ENCODE measurements at regions not wholly inside any gene's neighbourhood (a gene's known extent, or its start where the extent isn't known, plus 50 kb on each side); places are given as distances from the start of the nearest gene placed in this dataset.
"Not testable (repeated sequence)": the region's sequence is repeated elsewhere in the genome, so short reads cannot be mapped to it uniquely, and the experiment has no call there.

DNA sequence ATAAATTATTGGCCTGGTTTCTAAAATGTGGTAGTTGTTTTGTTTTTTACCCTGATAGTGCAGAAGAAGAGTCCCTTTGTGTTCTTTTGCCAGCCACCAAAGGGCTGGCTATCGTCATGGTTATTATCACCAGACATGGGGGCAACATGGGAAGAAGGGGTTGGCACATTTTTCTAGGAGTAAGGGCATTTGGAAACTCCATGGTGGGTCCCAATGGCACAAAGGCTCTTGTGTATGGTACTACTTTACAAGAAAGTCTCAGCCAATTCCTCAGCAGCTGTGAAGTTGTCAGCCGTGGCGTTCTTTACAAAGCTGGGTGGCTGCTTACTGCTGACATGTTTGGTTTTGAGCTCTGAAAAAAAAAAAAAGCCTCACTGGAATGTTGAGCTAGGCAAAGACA, 330.4 kb upstream of the ESRRG start:
- Mint-ChIP-seq H3K27me3 (no peaks in the 10 kb centered on the region), H3K36me3 (ENCODE audit: low read depth) (no peaks in the 10 kb centered on the region), H3K4me1 (ENCODE audit: low read depth) (no peaks in the 10 kb centered on the region), H3K9me3 (peaks cover 9% of the 10 kb centered on the region), H3K4me3 (no peak overlapping the region), H3K27ac (no peak overlapping the region)
- DNase-seq: no peak

DNA sequence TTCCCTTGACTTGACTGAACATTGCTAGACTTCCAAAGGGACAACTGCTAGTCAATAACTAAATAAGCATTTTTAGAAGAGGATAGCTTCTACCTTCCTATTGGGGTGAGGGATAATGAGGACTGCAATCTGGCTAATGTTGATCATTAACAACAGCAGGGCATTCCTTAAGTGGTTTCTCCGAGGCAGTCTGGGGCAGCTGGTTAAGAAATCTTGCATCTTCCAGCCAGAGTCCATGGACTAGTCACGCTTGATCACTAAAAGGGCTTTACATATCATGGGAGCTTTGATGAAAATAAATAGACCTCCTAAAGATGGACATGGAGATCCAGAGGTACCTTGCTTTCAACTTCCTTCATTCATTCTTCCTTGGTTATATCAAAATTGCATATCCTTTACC, 329.4 kb upstream of the ESRRG start:
- Mint-ChIP-seq H3K36me3 (ENCODE audit: low read depth) (no peaks in the 10 kb centered on the region), H3K4me3 (no peak overlapping the region), H3K9me3 (peaks cover 7% of the 10 kb centered on the region), H3K4me1 (ENCODE audit: low read depth) (no peaks in the 10 kb centered on the region), H3K27ac (no peak overlapping the region), H3K27me3 (no peaks in the 10 kb centered on the region)
- no peak for DNase-seq

GRCh38 chr1:217052196-217052595, 329.0 kb upstream of the ESRRG start:
- no peaks in the 10 kb centered on the region for H3K27me3 Mint-ChIP-seq
- no peaks in the 10 kb centered on the region for H3K4me1 Mint-ChIP-seq (ENCODE audit: low read depth)
- H3K4me3 Mint-ChIP-seq: no peak overlapping the region
- DNase-seq: no peak
- H3K9me3 Mint-ChIP-seq: peaks cover 6% of the 10 kb centered on the region
- no peaks in the 10 kb centered on the region for H3K36me3 Mint-ChIP-seq (ENCODE audit: low read depth)
- H3K27ac Mint-ChIP-seq: no peak overlapping the region

GRCh38 chr1:217049721-217050120, 326.5 kb upstream of the ESRRG start:
- H3K27me3 Mint-ChIP-seq: no peaks in the 10 kb centered on the region
- no peak for DNase-seq
- H3K27ac Mint-ChIP-seq: no peak overlapping the region
- H3K36me3 Mint-ChIP-seq (ENCODE audit: low read depth): no peaks in the 10 kb centered on the region
- no peak overlapping the region for H3K4me3 Mint-ChIP-seq
- no peaks in the 10 kb centered on the region for H3K9me3 Mint-ChIP-seq
- no peaks in the 10 kb centered on the region for H3K4me1 Mint-ChIP-seq (ENCODE audit: low read depth)

DNA sequence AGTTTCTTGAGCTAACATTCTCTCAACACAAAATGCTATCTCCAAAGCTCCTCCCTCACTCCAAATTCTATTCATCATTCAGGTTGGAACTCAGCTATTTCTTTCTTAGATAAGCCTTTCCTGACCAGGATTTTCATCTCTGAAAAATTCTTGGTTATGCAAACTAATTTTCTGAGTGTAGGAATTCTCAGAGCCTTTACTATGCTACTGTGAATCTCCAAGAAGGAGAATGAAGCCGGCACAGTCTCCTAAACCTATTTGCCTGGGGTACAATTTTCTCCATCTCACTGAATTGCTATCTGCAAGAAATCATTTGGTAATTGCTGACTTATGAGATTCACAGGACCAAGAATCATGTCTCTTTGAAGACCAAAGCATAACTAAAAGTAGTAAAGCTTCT, 325.9 kb upstream of the ESRRG start:
- H3K4me1 Mint-ChIP-seq (ENCODE audit: low read depth): no peaks in the 10 kb centered on the region
- H3K27ac Mint-ChIP-seq: no peak overlapping the region
- no peak overlapping the region for H3K4me3 Mint-ChIP-seq
- H3K9me3 Mint-ChIP-seq: no peaks in the 10 kb centered on the region
- DNase-seq: no peak
- no peaks in the 10 kb centered on the region for H3K36me3 Mint-ChIP-seq (ENCODE audit: low read depth)
- H3K27me3 Mint-ChIP-seq: no peaks in the 10 kb centered on the region

DNA sequence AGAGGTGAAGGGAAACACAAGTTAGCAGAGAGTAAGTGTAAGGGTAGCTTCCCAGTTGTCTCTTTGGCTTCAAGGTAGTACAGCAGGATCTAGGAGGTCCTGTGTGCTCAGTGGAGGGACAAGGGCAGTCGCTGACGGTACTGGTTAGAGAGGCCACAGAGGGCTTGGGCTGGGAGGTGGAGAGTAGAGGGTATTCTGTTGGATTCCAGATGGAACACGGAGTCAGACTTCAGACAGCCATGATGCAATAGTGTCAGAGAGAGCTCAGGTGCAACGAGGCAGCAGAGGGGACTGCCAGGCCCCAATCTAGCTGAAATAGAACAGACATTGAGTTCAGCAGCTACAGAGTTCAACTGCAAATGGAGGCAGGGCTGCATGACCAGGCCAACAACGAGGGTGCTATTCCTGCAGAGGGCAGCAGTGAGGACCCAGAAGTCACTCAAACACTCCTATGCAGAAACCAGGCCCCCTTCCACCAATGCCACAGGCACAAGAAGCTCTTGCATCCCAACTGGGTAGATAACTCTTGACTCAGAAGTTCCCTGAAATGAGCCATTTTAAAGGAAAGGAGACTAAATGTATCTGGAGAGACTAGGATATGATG, 325.0 kb upstream of the ESRRG start:
- no peaks in the 10 kb centered on the region for H3K9me3 Mint-ChIP-seq
- DNase-seq: no peak
- H3K4me1 Mint-ChIP-seq (ENCODE audit: low read depth): no peaks in the 10 kb centered on the region
- no peaks in the 10 kb centered on the region for H3K27me3 Mint-ChIP-seq
- no peaks in the 10 kb centered on the region for H3K36me3 Mint-ChIP-seq (ENCODE audit: low read depth)
- no peak overlapping the region for H3K27ac Mint-ChIP-seq
- no peak overlapping the region for H3K4me3 Mint-ChIP-seq

GRCh38 chr1:217040711-217041455, 317.7 kb upstream of the ESRRG start:
- Mint-ChIP-seq H3K4me3 (no peak overlapping the region), H3K36me3 (ENCODE audit: low read depth) (no peaks in the 10 kb centered on the region), H3K27ac (no peak overlapping the region), H3K9me3 (peaks cover 21% of the 10 kb centered on the region), H3K27me3 (no peaks in the 10 kb centered on the region), H3K4me1 (ENCODE audit: low read depth) (no peaks in the 10 kb centered on the region)
- no peak for DNase-seq

GRCh38 chr1:217039926-217040325, 316.7 kb upstream of the ESRRG start:
- Mint-ChIP-seq H3K27ac (no peak overlapping the region), H3K4me3 (no peak overlapping the region), H3K36me3 (ENCODE audit: low read depth) (no peaks in the 10 kb centered on the region), H3K4me1 (ENCODE audit: low read depth) (no peaks in the 10 kb centered on the region), H3K9me3 (peaks cover 21% of the 10 kb centered on the region), H3K27me3 (no peaks in the 10 kb centered on the region)
- DNase-seq: no peak

DNA sequence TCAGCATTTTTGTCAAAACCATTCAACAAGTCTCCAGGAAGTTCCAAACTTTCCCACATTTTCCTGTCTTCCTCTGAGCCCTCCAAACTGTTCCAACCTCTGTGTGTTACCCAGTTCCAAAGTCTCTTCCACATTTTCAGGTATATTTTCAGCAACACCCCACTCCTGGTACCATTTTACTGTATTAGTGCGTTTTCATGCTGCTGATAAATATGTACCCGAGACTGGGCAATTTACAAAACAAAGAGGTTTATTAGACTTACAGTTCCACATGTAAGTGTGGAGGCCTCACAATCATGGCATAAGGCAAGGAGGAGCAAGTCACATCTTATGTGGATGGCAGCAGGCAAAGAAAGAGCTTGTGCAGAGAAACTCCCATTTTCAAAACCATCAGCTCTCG, 315.9 kb upstream of the ESRRG start:
- not testable (repeated sequence) for H3K27ac Mint-ChIP-seq, H3K27me3 Mint-ChIP-seq

GRCh38 chr1:217036757-217037156, 313.5 kb upstream of the ESRRG start:
- no peak for DNase-seq
- no peak overlapping the region for H3K27ac Mint-ChIP-seq
- no peaks in the 10 kb centered on the region for H3K4me1 Mint-ChIP-seq (ENCODE audit: low read depth)
- H3K36me3 Mint-ChIP-seq (ENCODE audit: low read depth): no peaks in the 10 kb centered on the region
- H3K27me3 Mint-ChIP-seq: no peaks in the 10 kb centered on the region
- peaks cover 21% of the 10 kb centered on the region for H3K9me3 Mint-ChIP-seq
- H3K4me3 Mint-ChIP-seq: no peak overlapping the region

More for the DNA sequence above, 315.9 kb upstream of the ESRRG start:
- DNase-seq; H3K36me3 Mint-ChIP-seq (ENCODE audit: low read depth); H3K4me3 Mint-ChIP-seq; H3K4me1 Mint-ChIP-seq (ENCODE audit: low read depth): not testable (repeated sequence)
- peaks cover 21% of the 10 kb centered on the region for H3K9me3 Mint-ChIP-seq

GRCh38 chr1:217032715-217033367, 309.6 kb upstream of the ESRRG start:
- H3K36me3 Mint-ChIP-seq (ENCODE audit: low read depth): no peaks in the 10 kb centered on the region
- no peak for DNase-seq
- no peak overlapping the region for H3K27ac Mint-ChIP-seq
- no peak overlapping the region for H3K4me3 Mint-ChIP-seq
- peaks cover 11% of the 10 kb centered on the region for H3K9me3 Mint-ChIP-seq
- no peaks in the 10 kb centered on the region for H3K27me3 Mint-ChIP-seq
- no peaks in the 10 kb centered on the region for H3K4me1 Mint-ChIP-seq (ENCODE audit: low read depth)

DNA sequence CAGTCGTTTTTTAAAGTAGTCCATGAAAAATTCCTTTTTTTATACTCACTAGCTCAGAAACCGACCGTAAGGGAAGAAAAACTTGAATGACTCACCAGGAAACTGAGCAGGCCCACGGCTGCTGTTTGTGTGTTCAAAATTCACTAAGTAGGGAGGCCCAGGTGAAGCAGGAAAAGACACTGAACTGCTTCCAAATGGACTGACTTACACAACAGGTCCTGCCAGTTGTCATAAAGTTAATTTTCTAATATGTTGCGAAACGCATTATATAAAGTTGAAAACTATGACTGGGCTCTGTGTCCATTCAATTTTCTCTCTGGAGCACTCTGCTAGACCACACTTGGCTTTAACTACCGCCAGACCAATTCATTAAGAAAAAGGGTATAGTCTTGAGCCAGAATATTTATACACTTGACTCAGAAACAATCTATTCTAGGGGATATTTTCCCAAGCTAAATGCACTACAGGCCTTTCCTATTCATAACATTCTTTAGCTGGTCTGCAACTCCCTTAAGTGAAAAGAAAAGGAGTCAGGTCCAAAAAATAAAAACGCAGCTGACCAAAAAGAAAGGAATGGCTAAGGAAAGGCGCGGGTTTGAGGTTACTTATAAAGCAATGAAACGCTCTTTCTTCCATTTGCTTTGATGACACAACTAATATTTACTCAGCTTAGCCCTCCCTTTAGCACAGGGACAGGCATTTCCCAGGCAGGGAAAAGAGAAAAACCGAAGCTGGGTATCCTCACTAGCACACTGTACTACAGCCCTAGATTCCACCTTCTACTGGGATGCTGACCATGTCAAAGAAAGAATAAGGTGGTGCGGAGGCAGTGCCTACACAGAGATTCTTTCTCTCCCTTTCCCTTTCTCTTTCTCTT, 306.3 kb upstream of the ESRRG start:
- Mint-ChIP-seq H3K4me3 (no peak overlapping the region), H3K36me3 (ENCODE audit: low read depth) (no peaks in the 10 kb centered on the region), H3K4me1 (ENCODE audit: low read depth) (no peaks in the 10 kb centered on the region), H3K27ac (no peak overlapping the region), H3K9me3 (peaks cover 3% of the 10 kb centered on the region), H3K27me3 (no peaks in the 10 kb centered on the region)
- no peak for DNase-seq

GRCh38 chr1:217027403-217028080, 304.3 kb upstream of the ESRRG start:
- Mint-ChIP-seq H3K9me3 (peaks cover 3% of the 10 kb centered on the region), H3K4me3 (no peak overlapping the region), H3K4me1 (ENCODE audit: low read depth) (no peaks in the 10 kb centered on the region), H3K27ac (no peak overlapping the region), H3K27me3 (no peaks in the 10 kb centered on the region), H3K36me3 (ENCODE audit: low read depth) (no peaks in the 10 kb centered on the region)
- no peak for DNase-seq

DNA sequence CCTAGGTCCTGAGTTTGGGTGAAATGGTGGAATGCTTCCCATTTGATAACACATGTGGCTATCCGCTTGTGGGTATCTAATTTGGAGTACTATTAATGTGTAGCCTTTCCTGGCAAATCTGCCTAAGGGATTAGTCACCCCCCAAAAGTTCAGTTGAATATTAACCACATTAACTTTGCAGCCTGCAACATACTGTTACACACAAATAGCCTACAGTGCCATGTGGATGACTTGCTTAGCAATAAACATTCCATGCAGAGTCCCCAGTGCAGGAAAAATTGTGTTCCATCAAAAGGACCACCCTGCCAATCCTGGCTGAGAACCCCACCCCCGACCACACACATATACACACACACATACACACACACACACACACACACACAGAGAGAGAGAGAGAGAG, 303.3 kb upstream of the ESRRG start:
- no peak for DNase-seq
- H3K4me3 Mint-ChIP-seq: no peak overlapping the region
- no peaks in the 10 kb centered on the region for H3K27me3 Mint-ChIP-seq
- H3K4me1 Mint-ChIP-seq (ENCODE audit: low read depth): no peaks in the 10 kb centered on the region
- H3K9me3 Mint-ChIP-seq: peaks cover 3% of the 10 kb centered on the region
- no peak overlapping the region for H3K27ac Mint-ChIP-seq
- no peaks in the 10 kb centered on the region for H3K36me3 Mint-ChIP-seq (ENCODE audit: low read depth)
